Esophagus muscularis mucosa (tissue), 4 donors: ENCODE measurements at regions not wholly inside any gene's neighbourhood (a gene's known extent, or its start where the extent isn't known, plus 50 kb on each side); places are given as distances from the start of the nearest gene placed in this dataset.

Source experiments
- CTCF ChIP-seq, 3 experiments: fragments of 200-600 bp in 2 of 3; fragments of 450-650 bp in 1 of 3; sonication (generic) in 2 of 3; IDR thresholded peaks; one replicate each; pipeline ENCODE4 v1.5.1; 2017 to 2019; ENCODE audit warnings: antibody characterized with exemption in 3 of 3, mild to moderate bottlenecking in 2 of 3, moderate library complexity in 1 of 3
- EP300 ChIP-seq: sonication (generic); formaldehyde crosslinking; IDR thresholded peaks from one replicate; pipeline ENCODE4 v1.6.1; 2017; ENCODE audit warnings: antibody characterized with exemption
- POLR2A ChIP-seq: fragments of 450-650 bp; IDR thresholded peaks from one replicate; pipeline ENCODE4 v1.6.1; 2017; ENCODE audit warnings: antibody characterized with exemption, moderate library complexity, mild to moderate bottlenecking, low read depth
- POLR2AphosphoS5 ChIP-seq, 2 donors: sonication (generic); formaldehyde crosslinking; IDR thresholded peaks; one replicate each; pipeline ENCODE4 v1.6.1; 2017; ENCODE audit warnings: antibody characterized with exemption in 2 of 2

- TF ChIP-seq EP300 (no peak), CTCF (IDR thresholded peaks at IDR 0.05) (no peak), POLR2A (no peak), POLR2AphosphoS5 (IDR thresholded peaks at IDR 0.05) (no peak)
These were observed 73.0 kb upstream of the FRMD4B start for GRCh38 chr3:69458803-69459365.
